T-helper 2 cell (primary cell): ENCODE measurements at regions not wholly inside any gene's neighbourhood (a gene's known extent, or its start where the extent isn't known, plus 50 kb on each side); places are given as distances from the start of the nearest gene placed in this dataset.

Experiments used
- DNase-seq, 5 experiments: peaks; one replicate each; pipeline versions ENCODE4 v3.0.0 to v3.0.0-alpha.2; 2012 to 2022

GRCh38 chr13:78325585-78325984 is 277.8 kb downstream of the POU4F1 start:
- no peak for DNase-seq

DNA sequence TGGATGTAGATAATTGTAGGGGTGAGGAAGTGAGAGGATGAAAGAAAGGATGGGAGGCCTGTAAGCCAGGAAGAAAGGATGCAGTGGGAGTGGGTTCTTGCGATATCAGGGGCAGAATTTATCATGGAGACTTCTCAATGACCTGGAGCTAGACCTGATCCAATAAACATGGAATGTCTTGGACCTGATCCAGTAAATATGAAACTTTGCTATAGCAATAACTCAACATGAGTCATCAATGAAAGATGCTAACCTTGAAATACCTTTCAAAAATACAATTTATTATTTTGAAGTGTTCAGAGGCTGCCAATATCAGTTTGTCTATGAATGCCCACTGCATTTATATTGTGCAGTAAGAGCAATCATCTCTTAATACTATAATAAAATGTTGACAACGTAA is 279.5 kb downstream of the POU4F1 start:
- no peak for DNase-seq

DNA sequence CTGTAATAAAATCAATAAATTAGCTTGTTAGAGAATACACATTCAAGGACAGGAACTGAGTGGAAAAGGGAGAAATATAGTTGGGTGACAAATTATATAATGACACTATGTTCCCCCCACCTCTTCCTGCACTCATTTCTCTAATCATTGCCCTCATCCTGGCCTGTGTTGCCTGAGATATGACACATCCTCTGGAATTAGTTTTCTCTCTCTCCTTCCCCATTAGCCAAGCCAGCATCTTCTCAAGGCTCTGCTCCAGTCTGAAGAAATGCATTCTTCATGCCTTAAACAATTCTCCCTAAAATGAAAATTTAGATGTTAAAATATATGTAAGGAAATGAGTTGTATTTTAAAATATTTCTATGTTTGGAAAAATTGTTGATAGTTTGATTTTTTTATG is 280.3 kb downstream of the POU4F1 start:
- DNase-seq: no peak

- DNase-seq: no peak
Observed at GRCh38 chr13:78319101-78319627, 284.2 kb downstream of the POU4F1 start.

DNA sequence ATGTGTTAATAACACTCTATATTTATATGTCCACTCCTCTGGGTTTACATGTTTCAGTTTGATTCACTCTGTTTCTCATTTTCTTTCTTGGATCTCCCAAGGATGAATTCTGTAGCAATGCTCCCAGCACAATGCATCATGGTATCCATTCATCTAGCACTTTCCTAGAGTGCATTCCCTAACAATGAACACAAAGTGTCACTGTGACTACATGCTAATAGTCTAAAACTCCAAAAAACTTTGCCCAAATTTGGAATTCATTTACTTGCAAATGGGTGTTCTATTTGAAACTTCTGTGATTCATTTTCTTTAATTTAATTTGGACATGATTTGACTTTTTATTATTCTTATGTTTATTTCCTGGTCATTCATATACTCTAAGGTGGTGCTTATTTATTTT is 286.3 kb downstream of the POU4F1 start:
- no peak for DNase-seq

- no peak for DNase-seq
Observed at GRCh38 chr13:78309497-78310180, 293.7 kb downstream of the POU4F1 start.

DNA sequence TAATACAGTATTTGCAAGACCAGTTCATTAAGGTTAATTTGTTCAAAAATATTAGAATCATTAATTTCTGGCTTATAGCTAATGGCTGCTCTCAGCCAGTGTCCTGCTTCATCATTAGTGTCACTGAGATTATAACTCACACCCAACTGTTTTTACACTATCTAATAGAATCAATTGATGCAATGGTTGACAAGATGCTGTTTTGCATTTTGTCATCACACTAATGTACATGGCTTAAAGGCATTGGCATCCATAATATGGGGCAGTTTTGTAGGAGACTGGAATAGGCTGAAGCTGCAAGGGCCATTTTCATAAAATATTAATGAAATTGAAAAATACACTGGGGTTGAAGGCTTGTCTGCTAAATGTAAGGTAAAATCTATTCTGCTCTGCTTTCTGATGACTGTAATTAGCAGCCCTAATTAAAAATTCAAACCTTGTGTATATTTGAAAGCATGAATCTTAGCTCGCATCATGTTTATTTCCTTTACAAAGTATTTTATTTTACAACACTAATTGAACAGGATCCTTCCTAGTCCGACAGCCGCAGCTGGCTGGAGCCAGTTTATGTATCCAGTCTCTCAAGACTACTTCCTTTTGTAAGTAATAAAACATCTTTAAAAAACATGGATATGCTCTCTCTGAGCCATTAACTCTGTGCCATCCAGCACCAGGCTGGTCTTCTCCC is 296.7 kb downstream of the POU4F1 start:
- DNase-seq: no peak

DNA sequence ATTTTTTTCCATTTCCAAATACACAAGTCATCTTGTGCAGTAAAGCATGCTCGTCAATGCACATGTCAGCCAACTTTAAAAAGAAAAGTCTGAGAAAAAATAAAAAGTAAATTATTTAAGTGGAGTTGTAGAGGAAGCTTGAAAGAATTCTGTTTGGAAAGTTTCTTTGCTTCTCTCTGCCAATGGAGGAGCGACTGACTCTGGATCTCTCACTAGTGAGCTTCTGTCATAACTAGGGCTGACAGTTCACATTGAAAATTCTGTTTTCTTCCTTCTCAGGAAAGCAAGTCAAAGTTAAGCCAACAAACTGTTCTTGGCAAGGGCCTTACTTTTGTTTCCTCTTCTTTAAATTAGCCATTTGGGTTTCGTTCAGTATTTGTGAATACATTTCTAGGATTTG is 298.2 kb downstream of the POU4F1 start:
- no peak for DNase-seq

- no peak for DNase-seq
Observed at GRCh38 chr13:78299832-78300623, 303.3 kb downstream of the POU4F1 start.

GRCh38 chr13:78298657-78299056 is 304.7 kb downstream of the POU4F1 start:
- DNase-seq: no peak

DNA sequence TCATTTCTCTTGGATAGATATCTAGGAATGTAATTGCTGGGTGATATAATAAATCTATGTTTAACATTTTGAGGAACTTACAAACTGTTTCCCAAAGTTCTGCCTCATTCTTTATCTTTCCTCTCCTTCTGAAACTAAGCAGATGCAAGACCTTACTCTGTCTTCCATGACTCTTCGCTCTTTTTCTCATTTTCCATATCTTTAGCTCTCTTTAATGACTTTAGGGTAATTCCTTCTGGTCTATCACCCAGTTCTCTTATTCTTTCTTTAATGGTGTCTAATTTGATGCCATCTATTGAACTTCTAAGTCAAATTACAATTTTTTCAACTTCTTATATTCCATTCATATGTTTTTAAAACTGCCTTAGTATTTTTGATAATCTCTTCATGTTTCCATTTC is 316.6 kb downstream of the POU4F1 start:
- no peak for DNase-seq

DNA sequence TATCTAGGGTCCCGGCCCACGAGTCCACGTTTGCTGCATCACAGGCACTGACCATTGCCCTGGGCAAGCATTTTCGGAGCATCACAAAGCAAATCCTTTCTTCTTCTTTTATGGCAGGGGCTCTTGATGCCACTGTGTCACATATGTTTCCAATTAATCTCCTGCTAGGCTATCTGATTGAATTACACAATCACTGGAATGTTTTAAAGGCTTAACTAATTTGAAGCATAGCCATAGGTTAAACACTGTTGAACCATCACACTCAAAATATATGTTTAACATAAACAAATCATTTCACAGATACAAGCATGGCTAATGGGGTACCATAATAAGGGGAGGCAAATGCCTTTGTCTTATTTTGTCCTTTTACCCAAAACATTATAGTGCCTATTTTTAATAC is 338.3 kb downstream of the POU4F1 start:
- no peak for DNase-seq

- no peak for DNase-seq
Observed at GRCh38 chr13:78258304-78258703, 339.7 kb upstream of the EDNRB start.

DNA sequence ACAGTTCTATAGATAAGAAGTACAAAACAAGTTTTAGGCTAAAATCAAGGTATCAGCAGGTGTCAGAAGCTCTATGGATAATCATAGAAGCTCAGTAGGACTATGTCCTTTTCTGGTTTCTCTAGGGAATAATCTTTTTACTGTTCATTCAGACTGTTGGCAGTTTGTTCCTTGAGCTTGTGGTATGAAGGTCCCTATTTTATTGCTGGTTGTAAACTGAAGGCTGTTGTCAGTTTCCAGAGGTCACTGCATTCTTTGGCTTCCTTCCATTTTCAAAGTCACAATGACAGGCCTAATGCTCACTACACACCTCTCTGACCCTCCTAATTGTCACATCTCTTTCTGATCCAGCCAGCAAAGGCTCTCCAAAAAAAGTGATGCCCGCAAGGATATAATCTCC is 337.9 kb upstream of the EDNRB start:
- DNase-seq: no peak

GRCh38 chr13:78254113-78254512 is 335.5 kb upstream of the EDNRB start:
- no peak for DNase-seq

- DNase-seq: no peak
Observed at GRCh38 chr13:78247362-78247761, 328.7 kb upstream of the EDNRB start.

GRCh38 chr13:78241278-78241919 is 322.8 kb upstream of the EDNRB start:
- DNase-seq: peak in 1 of 5 experiments; percentile 12

- no peak for DNase-seq
Observed at GRCh38 chr13:78239714-78240113, 321.1 kb upstream of the EDNRB start.

GRCh38 chr13:78238911-78239310 is 320.3 kb upstream of the EDNRB start:
- no peak for DNase-seq

- no peak for DNase-seq
Observed at GRCh38 chr13:78228940-78229339, 310.3 kb upstream of the EDNRB start.

- DNase-seq: no peak
Observed at GRCh38 chr13:78228211-78228610, 309.6 kb upstream of the EDNRB start.

- DNase-seq: no peak
Observed at GRCh38 chr13:78227709-78228108, 309.1 kb upstream of the EDNRB start.
